Neural progenitor cell (in vitro differentiated cells): ENCODE measurements at regions not wholly inside any gene's neighbourhood (a gene's known extent, or its start where the extent isn't known, plus 50 kb on each side); places are given as distances from the start of the nearest gene placed in this dataset.

ENCODE experiments used
- EZH2 ChIP-seq: fragments of 200-600 bp; sonication (generic); IDR thresholded peaks from 2 replicates; pipeline ENCODE4 v1.6.1; 2017; ENCODE audit warnings: antibody characterized with exemption, mild to moderate bottlenecking, moderate library complexity
- EZH2phosphoT487 ChIP-seq: fragments of 200-600 bp; sonication (generic); IDR thresholded peaks from 2 replicates; pipeline ENCODE4 v1.6.1; 2017; ENCODE audit warnings: antibody characterized with exemption
- TF ChIP-seq, protein P1 (sequence below): fragments of 200-600 bp; sonication (generic); IDR thresholded peaks from 2 replicates; pipeline ENCODE4 v1.5.1; 2017; ENCODE audit warnings: antibody characterized with exemption, mild to moderate bottlenecking

DNA sequence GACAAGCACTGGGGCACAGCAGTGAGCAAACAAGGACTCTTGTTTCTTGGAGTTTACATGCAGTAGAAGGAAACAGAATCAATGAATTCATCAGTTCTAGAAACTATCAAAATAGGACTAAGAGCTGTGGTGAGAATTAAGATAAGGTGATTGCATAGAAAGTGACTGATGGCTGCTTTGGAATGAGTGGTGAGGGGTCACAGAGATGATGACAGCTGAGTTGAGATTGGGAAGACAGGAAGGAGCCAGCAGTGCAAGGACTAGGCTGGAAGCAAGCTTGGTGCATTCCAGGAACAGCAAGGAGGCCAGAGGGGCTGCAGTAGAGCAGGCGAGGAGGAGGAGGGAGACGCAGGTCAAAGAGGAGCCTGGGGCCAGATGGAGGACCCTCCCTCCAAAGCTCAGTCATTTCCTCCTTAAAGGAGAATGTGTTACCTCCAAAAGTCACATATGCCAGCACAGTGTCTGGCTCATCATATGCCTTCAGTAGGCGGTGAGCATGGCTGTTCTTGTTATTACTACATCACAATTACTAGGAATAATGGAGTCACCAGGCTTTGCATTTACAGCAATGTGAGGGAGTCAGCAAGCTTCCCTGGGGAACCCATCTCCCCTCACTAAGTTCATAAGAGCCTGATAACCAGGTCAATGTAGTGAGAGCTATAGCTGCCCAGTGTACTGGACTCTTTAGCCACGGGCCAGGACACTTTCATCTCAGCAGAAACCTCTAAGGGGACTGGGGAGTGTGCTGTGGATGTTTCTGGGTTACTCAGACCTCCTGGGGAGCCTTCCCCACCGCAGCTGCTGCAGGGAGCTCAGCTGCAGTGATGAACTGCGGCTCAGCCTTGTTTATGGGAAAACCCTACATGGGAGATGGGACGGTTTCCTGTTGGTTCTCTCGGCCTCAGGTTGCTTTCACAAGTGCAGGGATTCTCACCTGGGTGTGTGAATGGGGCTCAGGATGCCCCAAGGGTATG lies 157.2 kb downstream of the SEC14L1 start:
- TF ChIP-seq, protein P1, sequence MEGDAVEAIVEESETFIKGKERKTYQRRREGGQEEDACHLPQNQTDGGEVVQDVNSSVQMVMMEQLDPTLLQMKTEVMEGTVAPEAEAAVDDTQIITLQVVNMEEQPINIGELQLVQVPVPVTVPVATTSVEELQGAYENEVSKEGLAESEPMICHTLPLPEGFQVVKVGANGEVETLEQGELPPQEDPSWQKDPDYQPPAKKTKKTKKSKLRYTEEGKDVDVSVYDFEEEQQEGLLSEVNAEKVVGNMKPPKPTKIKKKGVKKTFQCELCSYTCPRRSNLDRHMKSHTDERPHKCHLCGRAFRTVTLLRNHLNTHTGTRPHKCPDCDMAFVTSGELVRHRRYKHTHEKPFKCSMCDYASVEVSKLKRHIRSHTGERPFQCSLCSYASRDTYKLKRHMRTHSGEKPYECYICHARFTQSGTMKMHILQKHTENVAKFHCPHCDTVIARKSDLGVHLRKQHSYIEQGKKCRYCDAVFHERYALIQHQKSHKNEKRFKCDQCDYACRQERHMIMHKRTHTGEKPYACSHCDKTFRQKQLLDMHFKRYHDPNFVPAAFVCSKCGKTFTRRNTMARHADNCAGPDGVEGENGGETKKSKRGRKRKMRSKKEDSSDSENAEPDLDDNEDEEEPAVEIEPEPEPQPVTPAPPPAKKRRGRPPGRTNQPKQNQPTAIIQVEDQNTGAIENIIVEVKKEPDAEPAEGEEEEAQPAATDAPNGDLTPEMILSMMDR, result no peak
- TF ChIP-seq EZH2phosphoT487, result no peak
- no peak for TF ChIP-seq EZH2
